GM23248 (cell line): ENCODE measurements at regions not wholly inside any gene's neighbourhood (a gene's known extent, or its start where the extent isn't known, plus 50 kb on each side); places are given as distances from the start of the nearest gene placed in this dataset.

Source experiments
- EZH2 ChIP-seq: fragments of 200-600 bp; sonication (generic); IDR thresholded peaks from 2 replicates; pipeline ENCODE4 v1.6.1; 2018; ENCODE audit warnings: antibody characterized with exemption, mild to moderate bottlenecking; ENCODE audit not compliant: insufficient read depth, poor library complexity, severe bottlenecking
- EZH2phosphoT487 ChIP-seq: fragments of 200-600 bp; sonication (generic); IDR thresholded peaks from 2 replicates; pipeline ENCODE4 v1.6.1; 2018; ENCODE audit warnings: antibody characterized with exemption, moderate library complexity, mild to moderate bottlenecking, low read depth; ENCODE audit not compliant: insufficient read depth

GRCh38 chr19:32223106-32223505 lies 122.3 kb upstream of the ZNF507 start:
- no peak for TF ChIP-seq EZH2
- TF ChIP-seq EZH2phosphoT487, result no peak
